ENCODE measurements at regions not wholly inside any gene's neighbourhood (a gene's known extent, or its start where the extent isn't known, plus 50 kb on each side); places are given as distances from the start of the nearest gene placed in this dataset.

- Histone ChIP-seq H3K79me2 (ENCODE audit: insufficient read depth, low read length) (no peaks in the 10 kb centered on the region), H3K4me2 (replicated peaks; ENCODE audit: extremely low read depth, low read length, poor library complexity, severe bottlenecking) (no peak overlapping the region), H3K4me3 (replicated peaks in 1 of 3; ENCODE audit: low read depth in 2 of 3, low read length in 3 of 3) (no peak overlapping the region), H3K9ac (ENCODE audit: insufficient read depth, low read length, poor library complexity, severe bottlenecking) (no peak overlapping the region), H4K20me1 (ENCODE audit: insufficient read depth, low read length) (no peaks in the 10 kb centered on the region), H3K36me3 (replicated peaks in 1 of 2; ENCODE audit: control insufficient read depth in 1 of 2, insufficient read depth in 2 of 2, low read length in 2 of 2) (no peaks in the 10 kb centered on the region), H3K4me1 (ENCODE audit: control insufficient read depth in 1 of 2, insufficient read depth in 2 of 2, low read length in 2 of 2) (no peaks in the 10 kb centered on the region), H3K9me3 (replicated peaks in 1 of 2; ENCODE audit: control insufficient read depth in 1 of 2, insufficient read depth in 1 of 2, low read length in 2 of 2) (no peaks in the 10 kb centered on the region), H3K27me3 (ENCODE audit: control insufficient read depth in 2 of 2, insufficient read depth in 2 of 2, low read length in 2 of 2) (no peaks in the 10 kb centered on the region), H2AFZ (ENCODE audit: insufficient read depth, low read depth, low read length, poor library complexity, severe bottlenecking) (no peak overlapping the region), H3K27ac (ENCODE audit: low read depth in 1 of 2, low read length in 2 of 2) (no peak overlapping the region)
- Mint-ChIP-seq H3K27ac (no peak overlapping the region), H3K4me1 (no peaks in the 10 kb centered on the region), H3K27me3 (ENCODE audit: low read depth in 3 of 3) (peaks cover 0 to 4% (median 0%) of the 10 kb centered on the region in 3 donors), H3K9me3 (peaks cover 0 to 13% (median 3%) of the 10 kb centered on the region in 7 donors), H3K36me3 (no peaks in the 10 kb centered on the region), H3K4me3 (no peak overlapping the region)
- TF ChIP-seq, protein P1, sequence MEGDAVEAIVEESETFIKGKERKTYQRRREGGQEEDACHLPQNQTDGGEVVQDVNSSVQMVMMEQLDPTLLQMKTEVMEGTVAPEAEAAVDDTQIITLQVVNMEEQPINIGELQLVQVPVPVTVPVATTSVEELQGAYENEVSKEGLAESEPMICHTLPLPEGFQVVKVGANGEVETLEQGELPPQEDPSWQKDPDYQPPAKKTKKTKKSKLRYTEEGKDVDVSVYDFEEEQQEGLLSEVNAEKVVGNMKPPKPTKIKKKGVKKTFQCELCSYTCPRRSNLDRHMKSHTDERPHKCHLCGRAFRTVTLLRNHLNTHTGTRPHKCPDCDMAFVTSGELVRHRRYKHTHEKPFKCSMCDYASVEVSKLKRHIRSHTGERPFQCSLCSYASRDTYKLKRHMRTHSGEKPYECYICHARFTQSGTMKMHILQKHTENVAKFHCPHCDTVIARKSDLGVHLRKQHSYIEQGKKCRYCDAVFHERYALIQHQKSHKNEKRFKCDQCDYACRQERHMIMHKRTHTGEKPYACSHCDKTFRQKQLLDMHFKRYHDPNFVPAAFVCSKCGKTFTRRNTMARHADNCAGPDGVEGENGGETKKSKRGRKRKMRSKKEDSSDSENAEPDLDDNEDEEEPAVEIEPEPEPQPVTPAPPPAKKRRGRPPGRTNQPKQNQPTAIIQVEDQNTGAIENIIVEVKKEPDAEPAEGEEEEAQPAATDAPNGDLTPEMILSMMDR (IDR thresholded peaks at IDR 0.05): no peak
- DNase-seq: no peak
- intact Hi-C loops (cut with micrococcal nuclease): no loop called here
These were observed 107.1 kb upstream of the TMEM106B start for GRCh38 chr7:12103948-12104347.

- H3K4me2 ChIP-seq (replicated peaks; ENCODE audit: extremely low read depth, low read length, poor library complexity, severe bottlenecking): no peak overlapping the region
- H3K4me1 ChIP-seq (ENCODE audit: control insufficient read depth in 1 of 2, insufficient read depth in 2 of 2, low read length in 2 of 2): no peaks in the 10 kb centered on the region
- DNase-seq: no peak
- Mint-ChIP-seq H3K36me3 (no peaks in the 10 kb centered on the region), H3K27me3 (ENCODE audit: low read depth in 3 of 3) (peaks cover 16 to 20% (median 19%) of the 10 kb centered on the region in 3 donors), H3K27ac (no peak overlapping the region), H3K4me1 (peaks cover 2% of the 10 kb centered on the region), H3K4me3 (no peak overlapping the region), H3K9me3 (peaks cover 0 to 4% (median 2%) of the 10 kb centered on the region in 7 donors)
- WGBS (ENCODE audit: insufficient coverage): no CpG with 5 or more reads among the region's 2 CpGs
- H3K27ac ChIP-seq (ENCODE audit: low read depth in 1 of 2, low read length in 2 of 2): no peak overlapping the region
- H4K20me1 ChIP-seq (ENCODE audit: insufficient read depth, low read length): no peaks in the 10 kb centered on the region
- no peaks in the 10 kb centered on the region for H3K79me2 ChIP-seq (ENCODE audit: insufficient read depth, low read length)
- no peaks in the 10 kb centered on the region for H3K9me3 ChIP-seq (replicated peaks in 1 of 2; ENCODE audit: control insufficient read depth in 1 of 2, insufficient read depth in 1 of 2, low read length in 2 of 2)
- H3K9ac ChIP-seq (ENCODE audit: insufficient read depth, low read length, poor library complexity, severe bottlenecking): no peak overlapping the region
- H3K4me3 ChIP-seq (replicated peaks in 1 of 3; ENCODE audit: low read depth in 2 of 3, low read length in 3 of 3): no peak overlapping the region
- H3K36me3 ChIP-seq (replicated peaks in 1 of 2; ENCODE audit: control insufficient read depth in 1 of 2, insufficient read depth in 2 of 2, low read length in 2 of 2): no peaks in the 10 kb centered on the region
- H2AFZ ChIP-seq (ENCODE audit: insufficient read depth, low read depth, low read length, poor library complexity, severe bottlenecking): no peak overlapping the region
- TF ChIP-seq, protein P1 (IDR thresholded peaks at IDR 0.05): no peak
- peaks cover 5 to 20% of the 10 kb centered on the region in 2 donors for H3K27me3 ChIP-seq (ENCODE audit: control insufficient read depth in 2 of 2, insufficient read depth in 2 of 2, low read length in 2 of 2)
- intact Hi-C loops (cut with micrococcal nuclease): no loop called here
These were observed 103.7 kb upstream of the TMEM106B start for GRCh38 chr7:12107381-12107780.
